Choroid plexus epithelial cell (primary cell): ENCODE measurements at regions not wholly inside any gene's neighbourhood (a gene's known extent, or its start where the extent isn't known, plus 50 kb on each side); places are given as distances from the start of the nearest gene placed in this dataset.
A peak's percentile ranks its signal among the peaks of the same experiment; 100 is the strongest.

ENCODE experiments used
- DNase-seq: peaks from one replicate; pipeline ENCODE4 v3.0.0-alpha.2; 2010; ENCODE audit warnings: low read depth
- H3K4me3 ChIP-seq: 2 replicates; pipeline ENCODE4 v1.5.1; 2011; ENCODE audit warnings: low read depth, mild to moderate bottlenecking, control low read depth, low read length, moderate library complexity
- TF ChIP-seq, protein P1 (sequence below): conservative IDR thresholded peaks from 2 replicates; pipeline ENCODE4 v1.5.1; 2011; ENCODE audit warnings: low read depth, mild to moderate bottlenecking, control low read depth, inconsistent platforms, low read length, moderate library complexity

DNA sequence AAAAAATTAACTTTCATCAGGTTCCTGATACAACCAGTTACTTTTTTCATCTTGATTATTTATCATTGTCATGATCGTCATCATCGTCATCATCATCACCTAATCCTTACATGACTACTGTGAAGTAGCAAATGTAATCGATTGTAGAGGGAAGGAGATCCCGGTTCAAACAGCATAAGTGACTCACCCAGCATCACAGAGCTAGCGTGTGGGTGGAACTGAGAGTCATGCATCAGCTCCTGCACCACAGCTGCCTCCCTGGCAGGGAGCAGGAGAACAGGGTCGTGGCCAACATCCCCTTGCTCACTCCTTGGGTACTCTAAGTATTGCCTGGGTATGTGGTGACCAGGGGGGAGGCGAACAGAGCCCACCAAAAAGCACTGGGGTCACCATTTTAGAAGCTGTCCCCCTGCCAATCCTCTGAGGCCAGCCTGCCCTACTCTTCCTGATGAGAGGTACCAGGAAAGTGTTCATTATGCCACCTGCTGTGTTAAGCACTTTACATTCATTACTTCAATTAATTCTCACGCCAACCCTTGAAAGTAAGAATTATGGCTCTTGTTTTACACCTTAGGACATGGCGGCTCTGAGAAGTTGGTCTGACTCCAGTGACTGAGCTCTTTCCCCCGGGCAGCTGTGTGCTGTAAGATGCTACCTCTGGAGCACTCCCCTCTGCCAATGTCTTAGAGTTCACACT lies 425.2 kb downstream of the CD83 start:
- DNase-seq: peak; percentile 55
- TF ChIP-seq, protein P1, sequence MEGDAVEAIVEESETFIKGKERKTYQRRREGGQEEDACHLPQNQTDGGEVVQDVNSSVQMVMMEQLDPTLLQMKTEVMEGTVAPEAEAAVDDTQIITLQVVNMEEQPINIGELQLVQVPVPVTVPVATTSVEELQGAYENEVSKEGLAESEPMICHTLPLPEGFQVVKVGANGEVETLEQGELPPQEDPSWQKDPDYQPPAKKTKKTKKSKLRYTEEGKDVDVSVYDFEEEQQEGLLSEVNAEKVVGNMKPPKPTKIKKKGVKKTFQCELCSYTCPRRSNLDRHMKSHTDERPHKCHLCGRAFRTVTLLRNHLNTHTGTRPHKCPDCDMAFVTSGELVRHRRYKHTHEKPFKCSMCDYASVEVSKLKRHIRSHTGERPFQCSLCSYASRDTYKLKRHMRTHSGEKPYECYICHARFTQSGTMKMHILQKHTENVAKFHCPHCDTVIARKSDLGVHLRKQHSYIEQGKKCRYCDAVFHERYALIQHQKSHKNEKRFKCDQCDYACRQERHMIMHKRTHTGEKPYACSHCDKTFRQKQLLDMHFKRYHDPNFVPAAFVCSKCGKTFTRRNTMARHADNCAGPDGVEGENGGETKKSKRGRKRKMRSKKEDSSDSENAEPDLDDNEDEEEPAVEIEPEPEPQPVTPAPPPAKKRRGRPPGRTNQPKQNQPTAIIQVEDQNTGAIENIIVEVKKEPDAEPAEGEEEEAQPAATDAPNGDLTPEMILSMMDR: no peak

DNA sequence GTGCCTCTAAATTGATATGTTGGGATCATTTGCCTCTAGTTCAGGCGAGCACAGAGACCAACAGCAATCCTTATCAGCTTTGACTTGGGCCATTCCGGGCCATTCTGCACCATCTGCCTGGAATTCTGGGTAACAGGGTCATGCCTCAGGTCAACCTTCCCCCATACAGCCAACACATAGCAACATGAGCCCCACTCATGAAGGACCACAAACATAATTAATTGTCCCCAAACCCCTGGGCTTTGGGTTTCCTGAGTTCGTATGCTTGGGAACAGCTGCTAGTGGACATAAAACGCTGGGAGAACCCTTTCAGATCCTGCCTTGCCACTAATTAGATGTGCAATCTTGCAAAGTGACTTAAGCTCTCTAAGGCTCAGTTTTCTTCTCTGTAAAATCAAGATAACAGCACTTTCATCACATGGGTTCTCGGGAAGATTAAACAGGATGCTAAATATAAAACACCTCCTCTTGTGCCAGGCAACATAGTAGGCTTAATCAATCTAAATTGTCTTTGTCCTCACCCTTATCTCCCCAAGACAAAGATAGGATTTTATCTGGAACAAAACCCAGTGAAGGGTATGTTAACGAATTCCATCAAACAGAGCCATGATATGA lies 426.5 kb downstream of the CD83 start:
- TF ChIP-seq, protein P1: no peak
- DNase-seq: no peak

More for the DNA sequence above, 425.2 kb downstream of the CD83 start:
- no peak overlapping the region for H3K4me3 ChIP-seq

DNA sequence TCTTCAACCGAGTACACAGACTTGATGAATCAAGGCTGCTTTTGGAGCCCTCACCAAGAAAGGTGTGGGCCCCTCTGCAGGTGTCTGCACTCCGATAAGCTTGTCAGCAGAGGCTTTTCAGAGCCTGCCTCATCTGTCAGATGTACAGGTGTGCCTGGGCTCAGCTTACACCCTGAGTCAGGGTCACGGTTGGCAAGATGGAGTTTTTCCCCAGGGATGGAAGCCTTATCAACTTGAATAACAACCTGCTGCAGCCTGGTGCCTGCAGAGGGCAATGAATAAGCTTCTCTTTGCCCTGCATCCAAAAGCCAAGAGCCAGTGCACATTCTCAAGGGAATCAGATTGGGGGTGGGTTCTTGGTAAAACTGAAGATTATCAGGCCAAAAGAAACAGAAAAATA lies 427.1 kb downstream of the CD83 start:
- TF ChIP-seq, protein P1: no peak
- no peak for DNase-seq
- H3K4me3 ChIP-seq: no peak overlapping the region

More for the DNA sequence above, 426.5 kb downstream of the CD83 start:
- H3K4me3 ChIP-seq: no peak overlapping the region

DNA sequence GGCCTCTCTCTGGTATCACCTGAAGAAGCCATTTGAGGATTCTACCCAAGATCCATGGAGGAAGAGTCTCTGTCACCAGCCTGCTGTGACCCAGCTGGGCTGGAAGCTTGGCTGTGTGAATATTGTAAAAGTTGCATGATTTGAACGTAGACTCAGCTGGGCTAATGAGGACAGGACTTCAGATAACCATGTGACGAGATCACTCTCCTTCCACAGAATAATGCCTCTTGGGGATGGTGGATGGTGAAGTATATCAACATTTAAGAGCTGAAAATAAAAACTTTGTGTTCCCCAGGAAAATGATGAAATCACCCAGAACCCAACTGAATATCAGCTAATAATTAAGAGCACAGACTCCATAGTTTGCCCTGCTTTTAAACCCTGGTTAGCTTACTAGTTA lies 427.9 kb downstream of the CD83 start:
- DNase-seq: no peak
- H3K4me3 ChIP-seq: no peak overlapping the region
- TF ChIP-seq, protein P1: no peak

DNA sequence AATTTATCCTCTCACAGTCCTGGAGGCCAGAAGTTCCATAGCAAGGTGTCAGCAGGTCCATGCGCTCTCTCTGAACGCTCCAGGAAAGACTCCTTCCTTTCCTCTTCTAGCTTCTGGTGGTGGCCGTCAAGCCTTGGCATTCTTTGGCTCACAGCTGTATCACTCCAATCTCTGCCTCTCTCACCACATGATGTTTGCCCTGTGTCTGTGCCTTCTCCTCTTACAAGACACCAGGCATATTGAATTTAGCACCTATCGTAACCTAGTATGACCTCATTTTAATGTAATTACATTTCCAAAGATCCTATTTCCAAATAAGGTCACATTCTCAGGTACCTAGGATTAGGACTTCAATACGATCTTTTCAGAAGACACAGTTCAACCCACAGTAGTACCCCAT lies 428.5 kb downstream of the CD83 start:
- no peak overlapping the region for H3K4me3 ChIP-seq
- TF ChIP-seq, protein P1: no peak
- no peak for DNase-seq

DNA sequence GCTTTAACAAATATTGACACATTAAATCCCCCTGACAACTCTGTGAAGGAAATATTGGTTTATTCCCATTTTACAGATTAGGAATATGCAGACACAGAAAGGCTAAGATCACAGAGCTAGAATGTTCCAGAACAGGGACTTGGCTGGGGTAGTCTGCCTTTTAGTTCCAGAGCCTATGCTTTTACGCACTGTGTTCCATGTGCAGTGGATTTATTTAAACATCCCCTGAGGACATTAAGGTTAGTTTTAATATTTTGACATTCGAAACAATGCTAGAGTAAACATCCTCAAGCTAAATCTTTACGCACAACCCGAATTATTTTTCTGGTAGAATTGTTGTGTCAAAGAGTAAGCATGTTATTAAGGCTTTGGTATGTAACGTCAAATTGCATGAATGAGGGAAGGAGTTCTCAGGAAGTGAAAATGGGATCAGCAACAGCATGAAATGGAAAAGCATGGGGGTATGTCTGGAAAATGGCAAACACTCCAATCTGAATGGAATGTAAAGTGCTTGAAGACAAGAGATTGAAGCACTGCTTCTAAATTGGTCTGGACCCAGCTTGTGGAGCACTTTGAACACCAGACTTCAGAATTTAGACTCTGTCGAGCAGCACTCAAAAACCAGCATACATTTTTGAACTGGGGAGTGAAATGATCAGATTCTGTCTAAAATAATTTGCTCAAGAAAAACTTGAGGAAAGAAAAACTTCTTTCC lies 429.9 kb downstream of the CD83 start:
- TF ChIP-seq, protein P1: no peak
- DNase-seq: no peak
- no peak overlapping the region for H3K4me3 ChIP-seq
